Left ventricle myocardium inferior (tissue), 1 donor: ENCODE measurements at regions not wholly inside any gene's neighbourhood (a gene's known extent, or its start where the extent isn't known, plus 50 kb on each side); places are given as distances from the start of the nearest gene placed in this dataset.

Experiments
- DNase-seq: peaks from one replicate; pipeline ENCODE4 v3.0.0-alpha.2; 2020
- H3K27ac ChIP-seq: fragments of 200-600 bp; replicated peaks from 2 replicates; pipeline ENCODE4 v1.8.0; 2021
- H3K27me3 ChIP-seq: fragments of 200-600 bp; 2 replicates; pipeline ENCODE4 v1.8.0; 2021; ENCODE audit warnings: low read depth
- H3K36me3 ChIP-seq: fragments of 200-600 bp; 2 replicates; pipeline ENCODE4 v1.8.0; 2021
- H3K4me1 ChIP-seq: fragments of 200-600 bp; 2 replicates; pipeline ENCODE4 v1.8.0; 2021
- H3K4me3 ChIP-seq: fragments of 200-600 bp; 2 replicates; pipeline ENCODE4 v1.8.0; 2021; ENCODE audit warnings: mild to moderate bottlenecking, moderate library complexity
- H3K9me3 ChIP-seq: fragments of 200-600 bp; replicated peaks from 2 replicates; pipeline ENCODE4 v1.8.0; 2021
- CTCF ChIP-seq: fragments of 200-600 bp; IDR thresholded peaks from 2 replicates; pipeline ENCODE4 v1.8.0; 2021; ENCODE audit warnings: antibody characterized with exemption, mild to moderate bottlenecking, borderline replicate concordance
- intact Hi-C: fragments of 100-400 bp; cut with micrococcal nuclease; formaldehyde crosslinking; loops from one replicate; pipeline ENCODE4 v1.11.0; 2022
- donor health status: DM: no; HTN: yes; CAD: no; lungs with severe emphysema.

DNA sequence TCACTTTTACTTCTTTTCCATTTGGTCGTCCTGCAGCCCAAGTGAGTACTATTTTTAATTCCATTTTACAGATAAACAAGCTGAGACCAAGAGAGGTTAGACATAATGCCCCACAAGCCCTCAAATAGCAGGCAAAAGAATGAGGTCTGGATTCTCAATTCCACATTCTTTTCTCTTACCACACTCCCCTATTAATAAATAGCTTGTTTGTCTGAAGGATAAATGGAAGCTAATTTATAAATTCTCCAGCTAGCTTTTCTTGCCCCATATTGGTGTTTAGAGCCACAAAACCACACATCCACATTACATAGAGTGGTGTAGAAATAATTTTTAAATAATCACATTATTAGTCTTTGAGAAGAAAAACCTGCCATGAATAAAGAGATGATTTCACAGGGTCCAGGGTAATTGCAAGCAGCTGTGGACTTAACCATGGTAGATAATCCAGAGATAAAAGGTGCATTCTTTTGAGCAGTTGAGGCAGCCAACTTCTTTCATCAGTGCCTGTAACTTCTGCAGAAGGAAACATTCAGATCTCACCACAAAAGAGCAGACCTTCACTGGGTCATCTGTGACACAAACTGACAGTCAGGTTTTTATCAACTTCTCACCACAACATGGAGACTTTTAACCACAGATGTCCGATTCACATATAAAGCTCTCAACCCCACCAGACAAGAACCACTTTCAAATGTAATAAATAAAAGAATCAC lies 313.4 kb upstream of the STT3B start:
- Histone ChIP-seq H3K27ac (no peak overlapping the region), H3K4me3 (no peak overlapping the region), H3K36me3 (no peaks in the 10 kb centered on the region), H3K4me1 (no peaks in the 10 kb centered on the region), H3K9me3 (no peaks in the 10 kb centered on the region), H3K27me3 (no peaks in the 10 kb centered on the region)
- intact Hi-C loops = no loop called here
- TF ChIP-seq CTCF = no peak
- DNase-seq = no peak

GRCh38 chr3:31220431-31220830 lies 312.3 kb upstream of the STT3B start:
- no peak for DNase-seq
- intact Hi-C loops = no loop called here
- no peak overlapping the region for H3K27ac ChIP-seq
- no peaks in the 10 kb centered on the region for H3K36me3 ChIP-seq
- TF ChIP-seq CTCF = no peak
- no peaks in the 10 kb centered on the region for H3K27me3 ChIP-seq
- H3K9me3 ChIP-seq = no peaks in the 10 kb centered on the region
- no peak overlapping the region for H3K4me3 ChIP-seq
- H3K4me1 ChIP-seq = no peaks in the 10 kb centered on the region

GRCh38 chr3:31223278-31223677 lies 309.4 kb upstream of the STT3B start:
- no peak for TF ChIP-seq CTCF
- intact Hi-C loops = no loop called here

DNA sequence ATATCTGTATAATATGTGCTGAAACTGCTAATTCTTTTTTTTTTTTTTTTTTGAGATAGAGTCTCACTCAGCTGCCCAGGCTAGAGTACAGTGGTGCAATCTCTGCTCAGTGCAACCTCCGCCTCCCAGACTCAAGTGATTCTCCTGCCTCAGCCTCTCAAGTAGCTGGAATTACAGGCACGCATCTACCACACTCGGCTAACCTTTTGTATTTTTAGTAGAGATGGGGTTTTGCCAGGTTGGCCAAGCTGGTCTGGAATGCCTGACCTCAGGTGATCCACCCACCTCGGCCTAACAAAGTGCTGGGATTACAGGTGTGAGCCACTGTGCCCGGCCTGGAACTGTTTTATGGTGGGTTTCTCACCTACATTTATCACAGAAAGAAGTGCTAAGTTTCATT lies 307.8 kb upstream of the STT3B start:
- intact Hi-C loops = no loop called here
- Histone ChIP-seq H3K27me3 (no peaks in the 10 kb centered on the region), H3K4me3 (no peak overlapping the region), H3K36me3 (no peaks in the 10 kb centered on the region), H3K9me3 (no peaks in the 10 kb centered on the region), H3K4me1 (no peaks in the 10 kb centered on the region), H3K27ac (no peak overlapping the region)
- no peak for DNase-seq
- TF ChIP-seq CTCF = no peak

More at GRCh38 chr3:31223278-31223677, 309.4 kb upstream of the STT3B start:
- Histone ChIP-seq H3K27ac (no peak overlapping the region), H3K4me3 (no peak overlapping the region), H3K9me3 (no peaks in the 10 kb centered on the region), H3K27me3 (no peaks in the 10 kb centered on the region), H3K4me1 (no peaks in the 10 kb centered on the region), H3K36me3 (no peaks in the 10 kb centered on the region)
- DNase-seq = no peak

DNA sequence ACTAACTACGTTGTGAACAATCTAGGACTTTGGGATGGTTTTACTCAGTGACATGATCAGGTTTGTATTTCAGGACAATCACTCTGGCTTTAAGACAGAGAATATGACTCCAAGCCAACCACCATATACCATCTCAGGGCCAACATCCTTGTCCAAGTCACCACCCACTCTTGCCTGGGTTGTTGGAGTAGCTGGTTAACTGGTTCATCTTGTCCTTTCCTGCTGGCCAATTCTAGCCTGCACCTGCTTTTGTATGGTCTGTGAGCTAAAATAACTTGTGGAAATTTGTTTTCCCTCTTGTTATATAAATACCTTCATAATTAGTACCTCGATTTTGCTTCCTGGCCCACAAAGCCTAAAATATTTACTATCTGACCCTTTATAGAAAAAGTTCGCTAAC lies 306.8 kb upstream of the STT3B start:
- H3K4me1 ChIP-seq = no peaks in the 10 kb centered on the region
- H3K9me3 ChIP-seq = no peaks in the 10 kb centered on the region
- H3K4me3 ChIP-seq = no peak overlapping the region
- no peak for DNase-seq
- no peak overlapping the region for H3K27ac ChIP-seq
- no peaks in the 10 kb centered on the region for H3K27me3 ChIP-seq
- intact Hi-C loops = no loop called here
- H3K36me3 ChIP-seq = no peaks in the 10 kb centered on the region
- TF ChIP-seq CTCF = no peak
